ENCODE measurements at regions not wholly inside any gene's neighbourhood (a gene's known extent, or its start where the extent isn't known, plus 50 kb on each side); places are given as distances from the start of the nearest gene placed in this dataset.

- WGBS, 5 donors = 89 to 100% (median 94%) methylated on average over 1 of the region's 1 CpG
- no peak overlapping the region for H3K27ac ChIP-seq
- intact Hi-C loops (cut with DNase I; ENCODE audit: low total_unique reads) = no loop called here
Observed at GRCh38 chr14:71714225-71714624, 218.0 kb upstream of the RGS6 start.

GRCh38 chr14:71716041-71716772 is 216.0 kb upstream of the RGS6 start:
- 83 to 91% (median 88%) methylated on average over 6 of the region's 6 CpGs for WGBS, 5 donors

More at GRCh38 chr14:71714225-71714624, 218.0 kb upstream of the RGS6 start:
- Histone ChIP-seq H3K9me3 (no peaks in the 10 kb centered on the region), H3K27me3 (no peaks in the 10 kb centered on the region), H3K4me1 (peaks cover 0 to 13% (median 4%) of the 10 kb centered on the region in 4 donors), H3K36me3 (peaks cover 3 to 60% (median 29%) of the 10 kb centered on the region in 4 donors), H3K4me3 (no peak overlapping the region)
- no peak for DNase-seq
- no peak for TF ChIP-seq POLR2AphosphoS5 (IDR thresholded peaks at IDR 0.05)
- TF ChIP-seq CTCF (IDR thresholded peaks at IDR 0.05) = no peak

DNA sequence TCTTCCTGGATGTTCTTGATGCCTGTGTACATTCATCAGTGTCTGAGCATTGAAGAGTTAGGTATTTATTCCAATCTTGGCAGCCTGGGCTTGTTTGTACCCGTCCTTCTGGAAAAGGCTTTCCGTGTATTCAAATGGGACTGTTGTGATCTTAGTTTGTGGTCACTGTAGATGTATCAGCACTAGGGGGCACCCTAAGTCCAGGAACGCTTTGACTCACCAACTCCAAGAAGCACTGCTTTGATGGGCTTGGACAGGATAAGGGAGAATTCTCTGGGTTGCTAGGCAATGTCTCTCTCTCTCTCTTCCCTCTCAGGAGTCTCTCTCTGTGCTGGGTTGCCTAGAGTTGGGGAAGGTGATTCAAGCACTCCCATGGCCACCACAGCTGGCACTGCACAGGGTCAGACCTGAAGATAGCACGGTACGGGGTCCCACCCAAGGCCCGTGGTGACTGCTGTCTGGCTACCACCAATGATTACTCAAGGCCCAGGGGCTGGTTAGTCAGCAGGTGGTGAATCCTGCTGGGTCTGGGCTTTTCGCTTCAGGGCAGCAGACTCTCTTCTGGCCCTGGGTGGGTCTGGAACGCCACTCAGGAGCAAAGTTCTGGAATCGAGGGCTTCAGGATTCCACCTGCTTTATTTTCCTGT is 211.1 kb upstream of the RGS6 start:
- Histone ChIP-seq H3K36me3 (peaks cover 0 to 56% (median 42%) of the 10 kb centered on the region in 4 donors), H3K27me3 (no peaks in the 10 kb centered on the region), H3K9me3 (no peaks in the 10 kb centered on the region), H3K27ac (no peak overlapping the region), H3K4me1 (peaks cover 0 to 4% (median 0%) of the 10 kb centered on the region in 4 donors), H3K4me3 (no peak overlapping the region)
- WGBS, 5 donors = 82 to 95% (median 92%) methylated on average over 7 to 9 of the region's 9 CpGs
- intact Hi-C loops (cut with DNase I; ENCODE audit: low total_unique reads) = no loop called here
- peak in 1 of 2 donors; percentile 67 for DNase-seq
- TF ChIP-seq EP300 (IDR thresholded peaks at IDR 0.05) (no peak), CTCF (IDR thresholded peaks at IDR 0.05) (no peak), POLR2A (IDR thresholded peaks at IDR 0.05) (no peak), POLR2AphosphoS5 (IDR thresholded peaks at IDR 0.05) (no peak)

More at GRCh38 chr14:71716041-71716772, 216.0 kb upstream of the RGS6 start:
- Histone ChIP-seq H3K9me3 (no peaks in the 10 kb centered on the region), H3K27ac (no peak overlapping the region), H3K4me1 (peaks cover 0 to 10% (median 4%) of the 10 kb centered on the region in 4 donors), H3K27me3 (no peaks in the 10 kb centered on the region), H3K4me3 (no peak overlapping the region), H3K36me3 (peaks cover 0 to 42% (median 17%) of the 10 kb centered on the region in 4 donors)
- TF ChIP-seq EP300 (IDR thresholded peaks at IDR 0.05) (no peak), POLR2A (IDR thresholded peaks at IDR 0.05) (no peak), POLR2AphosphoS5 (IDR thresholded peaks at IDR 0.05) (no peak), CTCF (IDR thresholded peaks at IDR 0.05) (no peak)
- intact Hi-C loops (cut with DNase I; ENCODE audit: low total_unique reads) = no loop called here
- DNase-seq = no peak

DNA sequence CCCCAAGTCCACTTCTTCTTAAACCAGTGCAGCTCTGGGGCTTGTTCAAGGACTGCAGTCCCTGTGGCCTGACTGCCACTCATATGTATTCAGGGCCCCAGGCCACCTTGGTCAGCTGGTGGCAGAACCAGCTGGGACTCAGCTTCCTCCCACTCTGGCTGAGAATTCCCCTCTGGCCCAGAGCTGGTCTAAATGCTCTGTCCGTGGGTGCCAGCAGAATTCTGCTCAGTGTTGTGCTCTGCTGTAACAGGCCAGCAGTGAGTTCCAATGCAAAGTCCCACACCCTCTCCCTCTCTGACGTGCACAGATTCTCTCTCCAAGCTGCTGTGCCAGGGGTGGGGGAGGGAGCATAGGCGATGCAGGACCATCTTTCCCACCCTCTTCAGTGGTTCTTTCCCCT is 210.4 kb upstream of the RGS6 start:
- H3K27me3 ChIP-seq = no peaks in the 10 kb centered on the region
- DNase-seq = no peak
- H3K36me3 ChIP-seq = peaks cover 0 to 57% (median 43%) of the 10 kb centered on the region in 4 donors
- no peak overlapping the region for H3K27ac ChIP-seq
- peaks cover 0 to 4% (median 0%) of the 10 kb centered on the region in 4 donors for H3K4me1 ChIP-seq
- no peaks in the 10 kb centered on the region for H3K9me3 ChIP-seq
- intact Hi-C loops (cut with DNase I; ENCODE audit: low total_unique reads) = no loop called here
- TF ChIP-seq POLR2A (IDR thresholded peaks at IDR 0.05) (no peak), POLR2AphosphoS5 (IDR thresholded peaks at IDR 0.05) (no peak), EP300 (IDR thresholded peaks at IDR 0.05) (no peak), CTCF (IDR thresholded peaks at IDR 0.05) (no peak)
- WGBS, 5 donors = 69 to 86% (median 76%) methylated on average over 3 of the region's 3 CpGs
- H3K4me3 ChIP-seq = no peak overlapping the region

All from stomach (tissue), 8 donors.